NOMO-1 treated with dmso at 0.1 percent for 144 hours (cell line): ENCODE measurements at regions not wholly inside any gene's neighbourhood (a gene's known extent, or its start where the extent isn't known, plus 50 kb on each side); places are given as distances from the start of the nearest gene placed in this dataset.
"Not testable (repeated sequence)": the region's sequence is repeated elsewhere in the genome, so short reads cannot be mapped to it uniquely, and the experiment has no call there.

Source experiments
- DNase-seq: peaks from one replicate; lab custom pipeline; 2025; ENCODE audit not compliant: unreplicated experiment; lab: John Stamatoyannopoulos, UW

DNA sequence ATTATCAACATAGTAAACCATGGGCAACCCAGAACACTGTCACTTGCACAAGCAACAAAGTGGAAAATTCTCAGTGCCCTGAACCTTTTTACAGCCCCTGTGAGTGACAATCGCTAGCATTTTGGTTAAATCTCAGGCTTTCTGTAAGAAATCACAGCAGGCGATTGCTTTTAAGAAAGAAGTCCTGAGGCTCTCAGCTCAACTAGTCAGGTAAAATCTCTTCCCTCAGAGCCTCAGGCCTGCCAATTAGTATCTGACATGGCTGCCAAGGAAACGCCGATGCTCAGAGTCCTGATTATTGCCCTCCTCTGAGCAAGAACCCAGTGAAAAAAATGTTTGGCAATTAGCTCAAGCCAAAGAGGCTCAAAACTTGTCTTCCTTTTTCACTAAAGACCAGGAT is 530.8 kb downstream of the DIPK2A start:
- no peak for DNase-seq

DNA sequence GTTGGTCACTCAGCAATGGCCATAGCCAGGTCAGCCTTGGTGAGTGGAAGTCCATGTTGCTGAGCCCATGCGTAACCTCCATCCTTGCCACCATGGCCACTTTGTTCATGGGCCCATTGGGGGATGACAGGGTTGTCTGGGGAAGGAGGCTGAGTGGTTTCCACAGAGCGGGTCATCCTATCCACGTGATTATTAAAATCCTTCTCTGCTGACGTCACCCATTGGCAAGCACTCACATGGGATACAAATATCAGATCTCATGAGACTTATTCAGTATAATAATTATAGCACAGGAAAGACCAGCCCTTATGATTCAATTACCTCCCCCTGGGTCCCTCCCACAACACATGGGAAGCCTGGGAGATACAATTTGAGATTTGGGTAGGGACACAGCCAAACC is 534.8 kb downstream of the DIPK2A start:
- DNase-seq, result not testable (repeated sequence)

DNA sequence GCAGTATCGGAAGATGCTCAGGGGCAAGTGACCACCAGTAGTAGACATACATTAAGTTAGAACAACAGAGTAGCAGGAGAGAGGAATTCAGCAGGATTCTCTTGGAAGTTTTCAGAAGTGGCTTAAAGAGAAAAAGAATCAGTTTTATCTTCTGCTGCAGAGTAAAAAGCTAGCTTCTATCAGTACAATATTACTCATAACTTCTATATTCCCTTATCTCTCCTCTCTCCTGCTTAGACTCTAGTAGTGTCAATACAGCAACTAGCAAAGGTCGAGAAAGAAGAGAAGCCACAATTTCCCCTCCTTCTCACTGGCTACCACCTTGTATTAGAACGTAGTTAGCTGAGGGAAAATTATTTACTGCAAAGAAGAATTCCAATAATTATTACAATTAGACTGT is 539.7 kb downstream of the DIPK2A start:
- DNase-seq, result no peak

DNA sequence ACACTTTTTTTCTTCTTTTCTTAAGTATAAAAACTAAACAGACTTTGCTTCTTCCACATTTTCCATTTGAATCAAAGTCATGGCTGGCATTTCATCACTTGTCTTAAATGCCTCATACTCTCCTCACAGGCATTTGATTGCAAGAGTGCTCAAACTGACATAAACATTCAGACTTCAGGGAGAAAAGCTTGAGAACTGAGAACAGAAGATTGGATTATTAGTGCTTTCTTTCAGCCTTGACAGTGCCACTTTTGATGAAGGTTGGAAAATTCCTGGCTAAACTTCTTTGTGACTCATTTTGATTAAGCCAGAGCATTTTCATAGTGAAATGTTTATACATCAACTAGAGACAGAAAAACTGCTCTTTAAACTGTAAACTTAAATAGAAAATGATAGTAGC is 544.4 kb downstream of the DIPK2A start:
- DNase-seq, result no peak

DNA sequence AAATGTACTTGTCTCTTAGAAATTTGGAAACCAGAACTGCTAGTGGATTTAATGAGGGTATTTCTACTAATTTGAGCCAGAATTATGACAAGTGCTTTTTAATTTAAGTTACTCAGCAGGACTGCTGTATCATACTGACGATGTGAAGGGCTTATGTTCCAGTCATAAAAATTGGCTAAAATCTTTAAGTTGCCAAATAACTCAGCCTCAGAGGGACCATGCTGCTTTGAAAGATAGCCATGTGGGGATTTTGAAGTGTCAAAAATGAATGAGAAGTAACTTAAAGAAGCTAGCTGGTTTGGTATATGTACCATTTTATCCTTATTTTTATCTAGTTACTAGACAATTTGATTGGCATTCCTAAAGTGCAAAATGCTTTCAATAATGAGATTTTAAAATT is 545.0 kb downstream of the DIPK2A start:
- no peak for DNase-seq

DNA sequence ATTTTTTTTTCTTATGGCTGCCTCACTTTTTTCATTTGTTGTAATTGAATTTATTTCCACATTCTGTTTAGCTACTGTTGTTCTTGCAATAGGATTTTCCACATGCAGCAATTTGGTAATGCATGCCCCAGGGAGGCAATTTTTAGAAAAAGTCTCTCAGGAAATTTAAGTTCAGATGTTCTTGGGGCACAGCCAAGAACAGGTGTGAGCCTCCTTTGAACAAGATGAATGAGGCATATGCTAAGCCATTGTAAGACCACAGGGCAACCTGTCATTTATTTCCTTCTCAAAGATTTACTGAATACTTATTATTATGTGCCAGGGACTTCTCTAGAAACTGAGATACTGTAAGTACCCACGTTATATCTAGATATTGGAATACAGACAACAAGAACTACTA is 549.5 kb downstream of the DIPK2A start:
- no peak for DNase-seq

DNA sequence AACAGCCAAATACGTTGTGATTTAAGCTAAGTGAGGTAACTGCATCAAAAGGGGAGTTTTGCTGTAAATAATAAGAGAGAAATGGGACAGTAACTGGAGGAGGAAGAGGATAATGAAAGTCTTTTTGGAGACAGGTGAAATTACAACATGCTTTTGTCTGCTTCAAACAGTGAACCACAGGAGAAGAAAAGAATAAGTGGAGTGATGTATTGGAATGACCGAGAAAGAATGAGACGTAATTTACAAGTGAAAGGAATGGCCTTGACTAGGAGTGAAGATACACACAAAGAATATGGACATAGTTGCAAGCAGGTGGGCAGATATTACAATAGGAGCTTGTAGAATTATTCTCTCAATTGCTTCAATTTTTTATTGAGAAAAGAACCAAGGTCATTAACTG is 550.8 kb downstream of the DIPK2A start:
- no peak for DNase-seq

DNA sequence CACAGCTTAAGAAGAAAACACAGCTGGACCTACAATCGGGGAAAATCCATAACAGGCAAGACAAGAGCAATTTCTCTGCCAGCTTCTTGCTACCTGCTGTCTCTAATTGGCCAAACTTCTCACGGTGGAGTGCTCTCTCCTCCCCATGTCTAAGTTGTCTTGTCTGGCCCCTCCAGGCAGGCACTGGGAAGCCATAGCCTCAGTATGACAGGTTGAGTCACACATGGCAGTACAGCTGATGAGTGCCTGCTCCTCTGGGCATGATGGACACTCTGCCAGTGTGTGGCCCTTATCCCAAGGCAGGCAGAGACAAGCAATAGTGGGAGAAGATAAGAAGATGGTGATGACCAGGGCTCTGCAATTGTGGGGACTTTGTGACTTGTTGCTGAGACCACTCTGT is 551.8 kb downstream of the DIPK2A start:
- no peak for DNase-seq

DNA sequence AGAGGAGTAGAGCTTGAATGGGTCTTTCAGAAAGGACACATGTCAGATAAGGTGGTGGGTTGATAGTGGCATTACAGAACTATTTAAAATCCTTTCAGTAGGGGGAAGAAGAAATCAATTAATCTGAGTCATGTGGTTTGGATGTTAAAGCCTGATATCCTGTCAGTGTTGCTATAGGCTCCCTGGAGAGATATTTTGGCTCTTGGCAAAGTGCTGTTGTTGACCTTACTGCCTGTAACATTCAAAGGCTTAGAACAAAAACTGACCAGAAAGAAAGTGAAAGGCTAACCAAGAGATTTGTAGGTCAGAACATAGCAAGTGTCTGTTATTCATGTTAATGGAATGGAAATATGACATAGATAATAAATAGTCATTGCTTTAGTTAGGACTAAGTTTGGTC is 552.9 kb downstream of the DIPK2A start:
- DNase-seq, result no peak

DNA sequence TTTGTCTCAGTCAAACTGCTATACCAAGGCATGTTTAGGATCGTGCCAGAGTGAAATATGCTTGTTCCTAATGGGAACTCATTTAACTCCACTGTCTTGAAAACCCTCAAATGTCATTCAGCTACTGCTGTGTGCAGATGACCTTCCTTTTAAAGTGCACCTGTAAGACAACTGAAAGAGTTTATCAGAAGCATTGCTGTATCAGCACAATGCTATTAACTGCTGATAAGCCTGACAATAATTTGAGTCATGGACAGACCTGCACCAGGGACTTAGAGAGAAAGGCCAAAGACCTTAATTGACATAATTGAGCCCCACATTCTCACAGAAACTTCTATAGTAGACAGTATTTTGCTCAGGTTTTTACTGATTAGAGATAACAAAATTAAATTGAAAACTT is 557.9 kb downstream of the DIPK2A start:
- DNase-seq, result no peak

DNA sequence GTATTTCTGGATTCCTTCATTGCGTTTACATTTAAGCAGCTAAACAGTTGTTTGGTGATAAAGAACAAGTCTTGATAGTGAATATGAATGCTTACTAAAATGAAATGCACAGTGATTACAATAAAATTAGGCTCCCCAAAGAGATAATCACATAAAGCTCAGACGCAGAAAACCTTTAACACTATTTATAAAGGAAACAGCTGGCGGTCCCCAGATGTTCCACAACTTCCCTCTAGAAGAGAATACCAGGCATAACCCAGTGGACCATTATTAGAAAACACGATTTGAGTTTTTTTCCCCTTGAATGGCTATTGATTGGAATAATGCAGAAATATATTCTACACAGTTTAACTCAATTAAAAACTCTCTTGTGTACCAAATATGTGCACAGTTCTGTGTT is 573.2 kb downstream of the DIPK2A start:
- no peak for DNase-seq

DNA sequence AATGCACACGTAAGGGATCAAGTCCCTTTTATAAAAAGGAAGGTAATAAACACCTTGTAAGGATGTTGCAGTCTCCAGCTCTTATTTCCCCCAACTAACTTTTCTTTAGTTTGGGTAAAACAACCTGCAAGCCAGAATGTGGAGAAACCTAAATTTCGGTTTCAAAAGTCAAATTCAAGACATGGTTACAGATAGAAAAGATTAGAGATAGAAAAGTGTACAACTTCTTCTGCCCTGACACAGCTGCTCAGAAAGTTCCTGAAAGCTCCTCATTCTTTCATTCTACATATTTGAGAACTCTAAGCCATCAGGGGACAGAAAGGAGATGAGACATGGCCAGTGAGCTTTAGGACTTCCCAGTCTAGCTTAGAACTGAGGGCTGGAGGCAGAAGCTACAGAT is 574.9 kb downstream of the DIPK2A start:
- DNase-seq, result no peak

DNA sequence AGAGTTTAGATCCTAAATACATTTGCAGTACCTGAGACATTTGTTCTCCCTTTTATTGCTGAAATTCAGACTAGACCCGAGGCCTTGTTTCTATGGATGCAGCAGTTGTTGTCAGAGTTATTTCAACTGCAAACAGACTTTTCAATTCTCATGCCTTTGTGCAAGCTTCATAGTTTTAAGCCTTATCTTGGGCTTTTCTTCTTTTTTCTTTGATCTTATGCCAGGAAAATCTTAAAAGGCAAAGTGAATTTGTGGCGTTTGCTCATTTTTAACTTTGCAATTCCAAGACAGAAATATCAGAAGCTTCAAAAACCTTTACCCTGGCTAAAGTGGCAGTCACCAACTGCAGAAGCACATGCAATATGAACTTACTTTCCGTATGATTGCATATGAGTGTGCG is 576.7 kb downstream of the DIPK2A start:
- no peak for DNase-seq

DNA sequence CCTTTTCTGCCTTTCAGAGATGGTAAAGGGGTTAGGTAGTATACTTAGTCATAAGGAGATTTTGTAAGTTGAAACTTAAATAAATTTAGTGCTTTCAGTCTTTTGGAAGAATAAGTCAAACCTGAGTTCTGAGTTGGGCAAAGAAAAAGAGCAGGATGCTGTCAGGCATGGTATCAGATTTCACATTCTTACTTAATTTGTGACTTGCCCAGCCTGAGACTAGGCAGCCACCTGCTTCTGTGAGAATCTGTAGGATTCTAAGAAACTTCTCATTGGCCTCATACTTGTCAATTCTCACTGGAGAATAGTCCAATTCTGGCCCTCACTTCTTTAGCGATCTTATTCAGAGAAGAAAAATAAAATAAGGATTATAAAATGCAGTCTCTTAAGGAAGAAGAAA is 577.5 kb downstream of the DIPK2A start:
- DNase-seq, result no peak

DNA sequence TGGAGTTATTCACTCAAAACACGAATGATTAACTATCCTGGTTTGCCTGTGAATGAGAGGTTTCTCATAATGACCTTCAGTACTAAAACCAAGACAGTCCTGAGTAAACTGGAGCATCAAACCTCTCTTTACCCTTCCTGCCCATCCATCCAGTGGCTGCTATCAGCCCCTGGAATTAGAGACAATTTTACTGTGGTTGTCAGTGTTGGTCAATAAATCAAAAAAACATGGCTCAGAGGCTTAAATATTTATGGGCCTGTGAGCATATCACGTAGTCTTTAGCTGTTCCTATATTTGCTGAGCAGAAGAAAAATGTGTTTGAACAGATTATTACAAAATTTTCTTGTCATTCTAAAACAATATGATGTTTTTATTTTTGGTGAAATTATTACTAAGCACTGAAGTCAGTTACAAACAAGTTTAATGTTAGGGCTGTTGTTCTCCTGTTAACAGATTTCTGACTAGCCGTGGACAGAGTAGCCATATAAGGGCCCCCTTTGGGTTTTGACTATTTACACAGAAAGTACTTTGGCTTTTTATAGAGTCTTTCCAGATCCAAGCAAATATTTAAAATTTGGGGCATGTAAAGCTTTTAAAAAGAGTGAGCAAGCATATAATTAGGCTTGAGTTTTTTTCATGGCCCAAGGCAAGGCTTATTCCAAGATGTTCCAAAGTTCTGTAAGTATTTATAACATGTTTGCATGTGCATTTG is 580.9 kb downstream of the DIPK2A start:
- DNase-seq, result no peak

DNA sequence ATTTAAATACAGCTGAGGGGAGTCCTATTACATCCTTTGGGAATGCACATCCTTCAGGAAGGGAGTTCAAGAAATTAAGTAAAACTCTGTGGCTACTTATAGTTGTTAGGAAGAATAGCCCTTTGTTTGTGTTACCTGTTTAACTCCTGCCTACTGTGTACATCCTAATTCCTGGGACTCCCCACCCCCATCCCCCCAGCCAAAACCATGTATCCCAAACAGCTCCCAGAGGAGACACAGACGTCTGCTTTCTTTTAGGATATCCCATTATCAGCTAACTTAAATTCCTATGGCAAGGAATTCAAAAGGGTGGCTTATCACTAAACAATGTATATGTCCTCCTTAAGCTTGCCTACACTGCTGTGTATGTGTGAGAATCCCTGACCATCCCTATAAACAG is 581.7 kb downstream of the DIPK2A start:
- DNase-seq, result no peak

DNA sequence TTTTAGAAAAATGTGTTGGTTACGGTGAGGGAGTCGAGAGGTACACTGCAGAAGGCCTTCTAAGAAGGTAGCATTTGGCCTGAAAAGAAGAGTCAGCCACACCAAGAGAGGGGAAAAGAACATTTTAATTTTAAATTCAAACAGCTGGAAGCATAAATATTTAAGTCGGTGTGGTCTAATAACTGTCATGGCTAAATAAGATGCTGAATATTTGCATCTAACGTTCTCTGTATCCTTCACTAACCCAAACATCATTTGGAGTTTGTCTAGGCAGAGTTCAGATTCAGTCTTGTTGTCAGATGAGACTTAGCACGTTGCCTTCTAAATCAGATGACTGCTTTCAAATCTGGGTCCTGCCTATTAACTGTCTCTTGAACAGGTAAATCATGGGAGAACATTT is 583.3 kb downstream of the DIPK2A start:
- no peak for DNase-seq

DNA sequence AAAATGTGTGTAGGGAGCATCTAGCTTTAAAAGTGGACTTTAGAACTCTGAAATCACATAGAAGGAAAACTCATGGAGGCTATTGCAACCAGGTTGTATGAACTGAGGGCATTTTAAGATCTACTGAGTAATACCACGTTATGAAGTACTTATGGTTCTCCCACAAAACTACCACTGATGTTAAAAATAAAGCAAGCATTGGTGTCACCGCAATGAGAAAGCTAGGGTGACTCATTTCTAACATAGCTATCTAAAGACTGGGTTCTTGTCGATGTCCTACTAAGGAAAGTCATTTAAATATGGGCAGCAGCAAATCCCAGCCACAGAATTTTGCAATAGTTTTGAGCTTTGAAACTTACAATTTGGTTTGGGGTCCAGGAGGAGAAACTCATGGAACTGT is 584.8 kb downstream of the DIPK2A start:
- peak; percentile 65 for DNase-seq

DNA sequence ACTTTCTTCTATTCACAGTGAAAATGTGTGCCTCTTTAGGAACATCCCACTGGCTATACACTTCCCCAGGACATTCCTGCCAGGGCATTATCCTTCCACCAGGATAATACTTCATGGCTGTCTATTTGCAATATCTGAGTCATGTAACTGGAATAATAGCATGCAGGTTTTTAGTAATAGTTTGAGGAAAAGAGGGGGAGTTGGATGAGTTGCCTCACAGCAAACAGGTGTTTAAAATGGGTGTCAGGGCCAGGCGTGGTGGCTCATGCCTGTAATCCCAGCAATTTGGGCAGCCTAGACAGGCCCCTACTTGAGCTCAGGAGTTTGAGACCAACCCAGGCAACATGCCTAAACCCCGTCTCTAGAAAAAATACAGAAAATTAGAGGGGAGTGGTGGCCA is 585.9 kb downstream of the DIPK2A start:
- DNase-seq, result no peak

DNA sequence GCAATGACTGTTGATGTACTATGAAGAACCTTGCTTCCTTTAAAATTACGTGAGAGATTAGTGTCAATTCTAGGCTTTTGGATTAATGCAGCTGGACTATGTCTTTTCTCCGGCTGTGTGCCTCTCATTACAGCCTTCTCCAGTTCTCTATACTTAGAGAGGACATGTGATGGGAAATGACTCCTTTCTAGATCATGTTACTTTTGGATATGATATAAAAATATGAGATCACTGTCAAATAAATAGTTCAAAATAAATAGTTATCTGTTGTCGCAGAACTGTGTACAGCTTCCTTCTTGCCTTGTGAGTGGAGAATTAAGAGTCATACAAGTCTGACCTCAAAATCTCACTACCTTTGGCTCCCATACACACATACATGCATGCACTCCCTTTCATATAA is 592.4 kb downstream of the DIPK2A start:
- no peak for DNase-seq

DNA sequence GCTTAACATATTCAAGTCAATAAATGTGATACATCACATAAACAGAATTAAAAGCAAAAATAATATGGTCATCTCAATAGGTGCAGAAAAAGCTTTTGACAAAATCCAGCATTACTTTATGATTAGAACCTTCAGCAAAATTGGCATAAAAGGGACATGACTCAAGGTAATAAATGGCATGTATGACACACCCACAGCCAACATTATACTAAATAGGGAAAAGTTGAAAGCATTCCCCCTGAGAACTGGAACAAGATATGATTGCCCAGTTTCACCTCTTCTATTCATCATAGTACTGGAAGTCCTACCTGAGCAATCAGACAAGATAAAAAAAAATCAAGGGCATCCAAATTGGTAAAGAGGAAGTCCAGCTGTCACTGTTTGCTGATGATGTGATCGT is 594.7 kb downstream of the DIPK2A start:
- no peak for DNase-seq

DNA sequence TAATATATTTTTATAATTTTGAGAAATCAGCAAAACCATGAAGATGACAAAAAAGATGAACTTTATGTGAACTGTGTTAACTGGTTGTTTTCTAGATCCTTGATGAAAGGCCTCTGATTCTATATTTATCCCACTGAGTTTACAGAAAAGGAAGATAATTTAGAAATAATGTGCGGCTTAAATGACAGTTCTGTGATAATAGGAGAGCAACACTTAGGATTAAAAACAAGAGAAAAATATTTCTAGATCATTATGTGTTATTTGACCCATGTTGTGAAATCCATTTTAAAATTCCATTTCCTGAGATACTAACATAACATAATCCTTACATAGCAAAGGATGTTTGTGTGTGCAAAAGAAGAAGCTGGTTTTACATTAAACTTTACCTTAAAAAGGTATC is 598.0 kb downstream of the DIPK2A start:
- no peak for DNase-seq

DNA sequence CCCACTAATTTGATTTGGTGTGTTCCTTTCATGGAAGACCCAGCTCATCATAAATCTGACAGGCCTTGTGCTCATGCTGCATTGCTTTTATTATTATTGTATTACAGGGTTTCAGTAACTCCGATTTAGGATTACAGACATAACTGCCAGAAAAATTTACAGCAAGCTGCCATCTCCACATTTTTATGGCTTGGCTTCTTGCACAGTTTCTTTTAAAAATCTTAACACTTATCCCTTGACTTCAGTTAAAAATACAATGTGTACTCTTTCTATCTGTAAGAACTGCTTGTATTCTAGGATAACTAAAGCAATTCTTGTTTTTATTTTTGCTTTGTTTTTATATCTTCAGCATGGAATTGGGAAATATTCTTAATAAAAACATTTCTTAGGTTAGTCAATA is 612.2 kb downstream of the DIPK2A start:
- no peak for DNase-seq

DNA sequence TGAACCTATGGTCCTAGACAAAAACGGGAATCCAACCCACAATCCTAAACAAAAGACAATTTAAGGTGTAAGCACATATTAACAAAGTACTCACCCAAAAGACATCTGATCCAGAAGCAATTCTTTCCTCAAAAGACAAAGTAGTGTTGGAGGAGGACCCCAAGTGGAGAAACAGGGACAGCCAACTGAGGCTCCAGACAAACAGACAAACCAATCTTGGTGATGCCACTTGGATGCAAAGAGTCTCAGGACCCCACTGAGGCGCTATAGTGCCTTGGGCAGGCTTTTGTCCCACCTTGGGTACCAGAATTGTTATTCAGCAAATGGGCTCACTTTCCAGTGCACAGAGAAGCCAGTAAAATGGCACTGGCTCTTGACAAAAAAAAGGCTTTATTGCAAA is 613.8 kb downstream of the DIPK2A start:
- no peak for DNase-seq
